Naive B cell (primary cell): ENCODE measurements at regions not wholly inside any gene's neighbourhood (a gene's known extent, or its start where the extent isn't known, plus 50 kb on each side); places are given as distances from the start of the nearest gene placed in this dataset.
"Not testable (repeated sequence)": the region's sequence is repeated elsewhere in the genome, so short reads cannot be mapped to it uniquely, and the experiment has no call there.

Source experiments
- ATAC-seq, 2 donors: fragments of 150-1000 bp; cut with Tn5 transposase; 2 replicates each; pipeline ENCODE4 v1.10.0; 2021; ENCODE audit warnings: low read depth in 2 of 2, mild to moderate bottlenecking in 2 of 2, moderate library complexity in 2 of 2
- DNase-seq: peaks from one replicate; pipeline ENCODE4 v3.0.0; 2022
- H3K27ac Mint-ChIP-seq, 6 donors: one replicate each; pipeline ENCODE4 v1.8.0; 2020 to 2022; ENCODE audit warnings: mild to moderate bottlenecking in 6 of 6, mixed read lengths in 6 of 6, moderate library complexity in 5 of 6, inconsistent platforms in 2 of 6
- H3K27me3 Mint-ChIP-seq, 3 donors: one replicate each; pipeline ENCODE4 v1.8.0; 2021 to 2022; ENCODE audit warnings: mixed read lengths in 3 of 3, mild to moderate bottlenecking in 1 of 3
- H3K36me3 Mint-ChIP-seq, 2 donors: one replicate each; pipeline ENCODE4 v1.8.0; 2020 to 2022; ENCODE audit warnings: mixed read lengths in 2 of 2, inconsistent platforms in 1 of 2, mild to moderate bottlenecking in 1 of 2
- H3K4me1 Mint-ChIP-seq, 3 donors: one replicate each; pipeline ENCODE4 v1.8.0; 2020 to 2022; ENCODE audit warnings: mixed read lengths in 3 of 3, inconsistent platforms in 1 of 3, mild to moderate bottlenecking in 1 of 3, moderate library complexity in 1 of 3
- H3K4me3 Mint-ChIP-seq, 8 donors: one replicate each; pipeline ENCODE4 v1.8.0; 2020 to 2022; ENCODE audit warnings: mild to moderate bottlenecking in 8 of 8, mixed read lengths in 8 of 8, moderate library complexity in 8 of 8, inconsistent platforms in 2 of 8
- H3K9me3 Mint-ChIP-seq, 7 donors: one replicate each; pipeline ENCODE4 v1.8.0; 2020 to 2022; ENCODE audit warnings: mixed read lengths in 7 of 7, mild to moderate bottlenecking in 5 of 7, inconsistent platforms in 2 of 7, moderate library complexity in 1 of 7

GRCh38 chr17:70716551-70716950 lies 547.2 kb downstream of the KCNJ2 start:
- H3K36me3 Mint-ChIP-seq: no peaks in the 10 kb centered on the region
- peaks cover 0 to 8% (median 4%) of the 10 kb centered on the region in 7 donors for H3K9me3 Mint-ChIP-seq

DNA sequence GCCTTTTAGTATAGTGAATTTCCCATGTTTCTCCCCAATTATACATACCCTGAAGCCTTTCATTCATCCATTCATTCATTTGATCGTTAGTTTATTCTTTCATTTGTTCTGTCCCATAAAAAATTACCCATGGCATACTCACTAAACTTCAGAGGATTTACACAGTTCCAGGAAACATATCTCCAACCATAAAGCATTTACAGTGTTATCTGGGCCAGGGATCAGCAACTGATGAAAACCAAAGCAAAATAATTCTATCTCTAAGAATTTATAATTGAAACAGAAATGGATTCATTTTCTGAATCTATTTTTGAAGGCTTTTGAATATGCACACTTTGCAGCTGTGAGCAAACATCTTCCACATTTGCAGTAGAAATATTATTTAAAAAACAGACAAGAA lies 547.7 kb downstream of the KCNJ2 start:
- DNase-seq: no peak
- peaks cover 0 to 8% (median 0%) of the 10 kb centered on the region in 7 donors for H3K9me3 Mint-ChIP-seq
- no peak for ATAC-seq
- no peaks in the 10 kb centered on the region for H3K36me3 Mint-ChIP-seq
- no peaks in the 10 kb centered on the region for H3K4me1 Mint-ChIP-seq
- no peak overlapping the region for H3K4me3 Mint-ChIP-seq
- peaks cover 0 to 5% (median 0%) of the 10 kb centered on the region in 3 donors for H3K27me3 Mint-ChIP-seq
- H3K27ac Mint-ChIP-seq: no peak overlapping the region

More at GRCh38 chr17:70716551-70716950, 547.2 kb downstream of the KCNJ2 start:
- no peaks in the 10 kb centered on the region for H3K4me1 Mint-ChIP-seq
- DNase-seq (no peak), ATAC-seq (no peak)
- H3K27me3 Mint-ChIP-seq: peaks cover 0 to 5% (median 0%) of the 10 kb centered on the region in 3 donors
- H3K4me3 Mint-ChIP-seq: no peak overlapping the region
- no peak overlapping the region for H3K27ac Mint-ChIP-seq

- Mint-ChIP-seq H3K4me1 (no peaks in the 10 kb centered on the region), H3K9me3 (no peaks in the 10 kb centered on the region), H3K36me3 (no peaks in the 10 kb centered on the region), H3K27me3 (peaks cover 0 to 8% (median 5%) of the 10 kb centered on the region in 3 donors), H3K4me3 (no peak overlapping the region), H3K27ac (no peak overlapping the region)
- DNase-seq (no peak), ATAC-seq (no peak)
These were observed 567.1 kb downstream of the KCNJ2 start for GRCh38 chr17:70736375-70736957.

GRCh38 chr17:70739065-70739464 lies 569.7 kb downstream of the KCNJ2 start:
- ATAC-seq (no peak), DNase-seq (no peak)
- Mint-ChIP-seq H3K36me3 (no peaks in the 10 kb centered on the region), H3K9me3 (peaks cover 0 to 10% (median 0%) of the 10 kb centered on the region in 7 donors), H3K27ac (no peak overlapping the region), H3K4me1 (no peaks in the 10 kb centered on the region), H3K4me3 (no peak overlapping the region), H3K27me3 (peaks cover 0 to 4% (median 0%) of the 10 kb centered on the region in 3 donors)

- H3K4me3 Mint-ChIP-seq: not testable (repeated sequence)
These were observed 577.2 kb downstream of the KCNJ2 start for GRCh38 chr17:70746574-70746973.

GRCh38 chr17:70750983-70751382 lies 581.7 kb downstream of the KCNJ2 start:
- no peak for DNase-seq
- Mint-ChIP-seq H3K9me3 (peaks cover 0 to 11% (median 4%) of the 10 kb centered on the region in 7 donors), H3K27ac (no peak overlapping the region), H3K4me3 (no peak overlapping the region), H3K27me3 (no peaks in the 10 kb centered on the region), H3K36me3 (no peaks in the 10 kb centered on the region), H3K4me1 (no peaks in the 10 kb centered on the region)
- no peak for ATAC-seq

More at GRCh38 chr17:70746574-70746973, 577.2 kb downstream of the KCNJ2 start:
- not testable (repeated sequence) for H3K4me1 Mint-ChIP-seq, H3K27me3 Mint-ChIP-seq, H3K27ac Mint-ChIP-seq, DNase-seq, ATAC-seq, H3K36me3 Mint-ChIP-seq
- peaks cover 0 to 35% (median 4%) of the 10 kb centered on the region in 7 donors for H3K9me3 Mint-ChIP-seq

GRCh38 chr17:70752461-70752860 lies 583.1 kb downstream of the KCNJ2 start:
- H3K9me3 Mint-ChIP-seq, H3K36me3 Mint-ChIP-seq, H3K4me3 Mint-ChIP-seq, H3K27ac Mint-ChIP-seq, ATAC-seq, H3K4me1 Mint-ChIP-seq, H3K27me3 Mint-ChIP-seq, DNase-seq: not testable (repeated sequence)

- H3K4me3 Mint-ChIP-seq: no peak overlapping the region
- no peak overlapping the region for H3K27ac Mint-ChIP-seq
- peaks cover 0 to 5% (median 0%) of the 10 kb centered on the region in 7 donors for H3K9me3 Mint-ChIP-seq
- no peaks in the 10 kb centered on the region for H3K4me1 Mint-ChIP-seq
- no peak for ATAC-seq
- DNase-seq: no peak
- no peaks in the 10 kb centered on the region for H3K36me3 Mint-ChIP-seq
- peaks cover 0 to 8% (median 0%) of the 10 kb centered on the region in 3 donors for H3K27me3 Mint-ChIP-seq
These were observed 583.7 kb downstream of the KCNJ2 start for GRCh38 chr17:70752966-70753467.

- Mint-ChIP-seq H3K4me1 (no peaks in the 10 kb centered on the region), H3K27me3 (no peaks in the 10 kb centered on the region), H3K4me3 (no peak overlapping the region), H3K9me3 (no peaks in the 10 kb centered on the region), H3K36me3 (no peaks in the 10 kb centered on the region), H3K27ac (no peak overlapping the region)
- no peak for ATAC-seq
- no peak for DNase-seq
These were observed 593.7 kb downstream of the KCNJ2 start for GRCh38 chr17:70763018-70763417.

GRCh38 chr17:70767102-70767701 lies 597.9 kb downstream of the KCNJ2 start:
- H3K4me3 Mint-ChIP-seq: no peak overlapping the region
- DNase-seq: no peak
- no peaks in the 10 kb centered on the region for H3K9me3 Mint-ChIP-seq
- ATAC-seq: no peak
- no peaks in the 10 kb centered on the region for H3K4me1 Mint-ChIP-seq
- no peaks in the 10 kb centered on the region for H3K27me3 Mint-ChIP-seq
- H3K36me3 Mint-ChIP-seq: no peaks in the 10 kb centered on the region
- no peak overlapping the region for H3K27ac Mint-ChIP-seq

DNA sequence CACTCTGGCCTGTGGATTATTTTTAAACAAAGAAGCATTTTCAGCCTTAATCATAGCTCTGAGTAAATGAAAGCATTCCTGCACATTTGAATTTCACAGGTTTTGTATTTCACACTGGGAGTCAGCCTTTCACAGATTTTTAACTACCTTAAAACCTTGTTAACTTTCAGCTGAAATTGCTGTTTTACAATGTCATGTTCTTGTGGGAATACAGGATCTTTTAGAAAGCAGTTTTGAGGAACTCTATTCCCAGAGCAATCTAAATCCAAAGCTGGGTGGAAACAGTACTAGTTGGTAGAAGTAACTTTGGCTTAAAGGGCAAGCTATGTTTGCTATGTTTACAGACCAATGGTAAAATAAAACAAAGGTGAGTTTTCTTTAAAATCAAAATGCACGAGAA lies 600.6 kb downstream of the KCNJ2 start:
- no peak for ATAC-seq
- DNase-seq: no peak
- Mint-ChIP-seq H3K36me3 (no peaks in the 10 kb centered on the region), H3K9me3 (no peaks in the 10 kb centered on the region), H3K27me3 (no peaks in the 10 kb centered on the region), H3K27ac (no peak overlapping the region), H3K4me1 (no peaks in the 10 kb centered on the region), H3K4me3 (no peak overlapping the region)

- Mint-ChIP-seq H3K9me3 (peaks cover 0 to 1% (median 0%) of the 10 kb centered on the region in 7 donors), H3K36me3 (no peaks in the 10 kb centered on the region), H3K27ac (no peak overlapping the region), H3K27me3 (no peaks in the 10 kb centered on the region), H3K4me3 (no peak overlapping the region), H3K4me1 (no peaks in the 10 kb centered on the region)
- DNase-seq: no peak
- no peak for ATAC-seq
These were observed 602.6 kb downstream of the KCNJ2 start for GRCh38 chr17:70771804-70772386.

GRCh38 chr17:70772761-70773160 lies 603.4 kb downstream of the KCNJ2 start:
- peaks cover 0 to 1% (median 0%) of the 10 kb centered on the region in 7 donors for H3K9me3 Mint-ChIP-seq
- no peak overlapping the region for H3K4me3 Mint-ChIP-seq
- DNase-seq (no peak), ATAC-seq (no peak)
- no peaks in the 10 kb centered on the region for H3K27me3 Mint-ChIP-seq
- H3K27ac Mint-ChIP-seq: no peak overlapping the region
- no peaks in the 10 kb centered on the region for H3K4me1 Mint-ChIP-seq
- H3K36me3 Mint-ChIP-seq: no peaks in the 10 kb centered on the region

DNA sequence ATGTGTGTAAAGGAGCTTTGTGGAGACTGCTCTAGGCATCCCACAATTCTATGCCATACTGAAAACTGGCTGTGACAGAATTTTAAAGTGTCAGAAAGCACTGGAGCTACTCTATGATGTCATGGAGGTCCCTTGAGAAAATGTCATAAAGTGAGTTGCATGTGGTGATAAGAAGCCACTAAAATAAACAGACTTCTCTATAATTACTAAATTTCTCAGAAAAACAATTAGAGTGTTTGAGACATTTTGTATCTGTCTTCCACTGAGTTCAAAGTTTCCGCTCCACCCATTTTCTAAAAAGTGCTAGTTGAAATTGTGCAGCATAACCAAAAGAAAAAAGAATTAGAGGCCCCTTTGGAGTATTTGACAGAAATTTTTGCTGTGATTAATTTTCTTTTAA lies 603.9 kb downstream of the KCNJ2 start:
- Mint-ChIP-seq H3K27me3 (no peaks in the 10 kb centered on the region), H3K36me3 (no peaks in the 10 kb centered on the region), H3K9me3 (peaks cover 0 to 1% (median 0%) of the 10 kb centered on the region in 7 donors), H3K4me3 (no peak overlapping the region), H3K27ac (no peak overlapping the region), H3K4me1 (no peaks in the 10 kb centered on the region)
- ATAC-seq (no peak), DNase-seq (no peak)
